ENCODE measurements at regions not wholly inside any gene's neighbourhood (a gene's known extent, or its start where the extent isn't known, plus 50 kb on each side); places are given as distances from the start of the nearest gene placed in this dataset.

DNA sequence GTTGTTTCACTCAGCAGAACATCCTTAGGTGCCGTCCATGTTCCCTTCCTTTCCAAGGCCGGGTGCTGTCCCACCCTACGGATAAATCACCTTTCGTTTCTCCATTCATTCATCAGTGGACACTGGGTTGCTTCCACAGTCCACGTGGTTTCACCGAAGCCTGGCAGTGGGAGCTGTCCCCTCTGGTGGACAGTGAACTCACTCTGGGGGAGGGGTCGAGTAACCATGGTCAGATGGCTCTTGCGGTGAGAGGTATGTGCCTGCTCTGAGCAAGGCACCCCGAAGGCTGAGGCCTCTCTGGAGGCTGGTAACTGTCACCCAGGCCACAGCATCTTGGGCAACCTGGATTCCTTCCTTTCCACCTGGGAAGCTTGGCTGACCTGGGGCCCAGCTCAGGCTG is 61.5 kb upstream of the TWIST2 start:
- TF ChIP-seq, protein P1, sequence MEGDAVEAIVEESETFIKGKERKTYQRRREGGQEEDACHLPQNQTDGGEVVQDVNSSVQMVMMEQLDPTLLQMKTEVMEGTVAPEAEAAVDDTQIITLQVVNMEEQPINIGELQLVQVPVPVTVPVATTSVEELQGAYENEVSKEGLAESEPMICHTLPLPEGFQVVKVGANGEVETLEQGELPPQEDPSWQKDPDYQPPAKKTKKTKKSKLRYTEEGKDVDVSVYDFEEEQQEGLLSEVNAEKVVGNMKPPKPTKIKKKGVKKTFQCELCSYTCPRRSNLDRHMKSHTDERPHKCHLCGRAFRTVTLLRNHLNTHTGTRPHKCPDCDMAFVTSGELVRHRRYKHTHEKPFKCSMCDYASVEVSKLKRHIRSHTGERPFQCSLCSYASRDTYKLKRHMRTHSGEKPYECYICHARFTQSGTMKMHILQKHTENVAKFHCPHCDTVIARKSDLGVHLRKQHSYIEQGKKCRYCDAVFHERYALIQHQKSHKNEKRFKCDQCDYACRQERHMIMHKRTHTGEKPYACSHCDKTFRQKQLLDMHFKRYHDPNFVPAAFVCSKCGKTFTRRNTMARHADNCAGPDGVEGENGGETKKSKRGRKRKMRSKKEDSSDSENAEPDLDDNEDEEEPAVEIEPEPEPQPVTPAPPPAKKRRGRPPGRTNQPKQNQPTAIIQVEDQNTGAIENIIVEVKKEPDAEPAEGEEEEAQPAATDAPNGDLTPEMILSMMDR (IDR thresholded peaks at IDR 0.05) = no peak
- TF ChIP-seq, protein P2, sequence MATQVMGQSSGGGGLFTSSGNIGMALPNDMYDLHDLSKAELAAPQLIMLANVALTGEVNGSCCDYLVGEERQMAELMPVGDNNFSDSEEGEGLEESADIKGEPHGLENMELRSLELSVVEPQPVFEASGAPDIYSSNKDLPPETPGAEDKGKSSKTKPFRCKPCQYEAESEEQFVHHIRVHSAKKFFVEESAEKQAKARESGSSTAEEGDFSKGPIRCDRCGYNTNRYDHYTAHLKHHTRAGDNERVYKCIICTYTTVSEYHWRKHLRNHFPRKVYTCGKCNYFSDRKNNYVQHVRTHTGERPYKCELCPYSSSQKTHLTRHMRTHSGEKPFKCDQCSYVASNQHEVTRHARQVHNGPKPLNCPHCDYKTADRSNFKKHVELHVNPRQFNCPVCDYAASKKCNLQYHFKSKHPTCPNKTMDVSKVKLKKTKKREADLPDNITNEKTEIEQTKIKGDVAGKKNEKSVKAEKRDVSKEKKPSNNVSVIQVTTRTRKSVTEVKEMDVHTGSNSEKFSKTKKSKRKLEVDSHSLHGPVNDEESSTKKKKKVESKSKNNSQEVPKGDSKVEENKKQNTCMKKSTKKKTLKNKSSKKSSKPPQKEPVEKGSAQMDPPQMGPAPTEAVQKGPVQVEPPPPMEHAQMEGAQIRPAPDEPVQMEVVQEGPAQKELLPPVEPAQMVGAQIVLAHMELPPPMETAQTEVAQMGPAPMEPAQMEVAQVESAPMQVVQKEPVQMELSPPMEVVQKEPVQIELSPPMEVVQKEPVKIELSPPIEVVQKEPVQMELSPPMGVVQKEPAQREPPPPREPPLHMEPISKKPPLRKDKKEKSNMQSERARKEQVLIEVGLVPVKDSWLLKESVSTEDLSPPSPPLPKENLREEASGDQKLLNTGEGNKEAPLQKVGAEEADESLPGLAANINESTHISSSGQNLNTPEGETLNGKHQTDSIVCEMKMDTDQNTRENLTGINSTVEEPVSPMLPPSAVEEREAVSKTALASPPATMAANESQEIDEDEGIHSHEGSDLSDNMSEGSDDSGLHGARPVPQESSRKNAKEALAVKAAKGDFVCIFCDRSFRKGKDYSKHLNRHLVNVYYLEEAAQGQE (IDR thresholded peaks at IDR 0.05; ENCODE audit: insufficient read depth in 1 of 2, low read depth in 2 of 2, low read length in 1 of 2) = no peak
- TF ChIP-seq POLR2AphosphoS5 (IDR thresholded peaks at IDR 0.05; ENCODE audit: low read depth, low read length) (no peak), SIN3A (IDR thresholded peaks at IDR 0.05; ENCODE audit: borderline replicate concordance, insufficient read depth, low read depth, low read length) (no peak)
